Osteocyte (in vitro differentiated cells): ENCODE measurements at regions not wholly inside any gene's neighbourhood (a gene's known extent, or its start where the extent isn't known, plus 50 kb on each side); places are given as distances from the start of the nearest gene placed in this dataset.

Experiments
- DNase-seq: peaks from one replicate; pipeline ENCODE4 v3.0.0; 2021; ENCODE audit warnings: mixed read lengths; ENCODE audit not compliant: unreplicated experiment; ENCODE audit errors: extremely low spot score
- H3K27ac Mint-ChIP-seq: one replicate; pipeline ENCODE4 v1.8.0; 2021; ENCODE audit warnings: mild to moderate bottlenecking, mixed read lengths; ENCODE audit not compliant: unreplicated experiment
- H3K27me3 Mint-ChIP-seq: one replicate; pipeline ENCODE4 v1.8.0; 2021; ENCODE audit warnings: mixed read lengths; ENCODE audit not compliant: unreplicated experiment
- H3K36me3 Mint-ChIP-seq: one replicate; pipeline ENCODE4 v1.8.0; 2021; ENCODE audit warnings: mixed read lengths; ENCODE audit not compliant: unreplicated experiment
- H3K4me1 Mint-ChIP-seq: one replicate; pipeline ENCODE4 v1.8.0; 2021; ENCODE audit warnings: mixed read lengths; ENCODE audit not compliant: unreplicated experiment
- H3K4me3 Mint-ChIP-seq: one replicate; pipeline ENCODE4 v1.8.0; 2021; ENCODE audit warnings: mild to moderate bottlenecking, moderate library complexity, mixed read lengths; ENCODE audit not compliant: unreplicated experiment
- H3K9me3 Mint-ChIP-seq: one replicate; pipeline ENCODE4 v1.8.0; 2021; ENCODE audit warnings: mixed read lengths; ENCODE audit not compliant: unreplicated experiment
- CTCF ChIP-seq: fragments of 200-600 bp; sonication (generic); IDR thresholded peaks from 2 replicates; pipeline ENCODE4 v1.5.0; 2021; ENCODE audit warnings: antibody characterized with exemption, mild to moderate bottlenecking, moderate library complexity

- Mint-ChIP-seq H3K9me3 (no peaks in the 10 kb centered on the region), H3K27me3 (peaks cover 16% of the 10 kb centered on the region), H3K36me3 (no peaks in the 10 kb centered on the region), H3K4me1 (no peaks in the 10 kb centered on the region), H3K27ac (no peak overlapping the region), H3K4me3 (no peak overlapping the region)
- no peak for DNase-seq
- no peak for TF ChIP-seq CTCF
Measured at GRCh38 chr14:98962118-98962517, 309.9 kb downstream of the BCL11B start.

GRCh38 chr14:98963610-98964009 is 308.4 kb downstream of the BCL11B start:
- H3K27me3 Mint-ChIP-seq, result peaks cover 15% of the 10 kb centered on the region
- no peak overlapping the region for H3K4me3 Mint-ChIP-seq
- H3K36me3 Mint-ChIP-seq, result no peaks in the 10 kb centered on the region
- H3K4me1 Mint-ChIP-seq, result no peaks in the 10 kb centered on the region
- H3K27ac Mint-ChIP-seq, result no peak overlapping the region
- no peak for TF ChIP-seq CTCF
- no peaks in the 10 kb centered on the region for H3K9me3 Mint-ChIP-seq
- no peak for DNase-seq

GRCh38 chr14:98964171-98964570 is 307.8 kb downstream of the BCL11B start:
- TF ChIP-seq CTCF, result no peak
- Mint-ChIP-seq H3K27me3 (peaks cover 12% of the 10 kb centered on the region), H3K36me3 (no peaks in the 10 kb centered on the region), H3K27ac (no peak overlapping the region), H3K4me3 (no peak overlapping the region), H3K9me3 (no peaks in the 10 kb centered on the region), H3K4me1 (no peaks in the 10 kb centered on the region)
- DNase-seq, result no peak

GRCh38 chr14:98965076-98965475 is 306.9 kb downstream of the BCL11B start:
- Mint-ChIP-seq H3K4me3 (no peak overlapping the region), H3K27ac (no peak overlapping the region), H3K9me3 (no peaks in the 10 kb centered on the region), H3K36me3 (no peaks in the 10 kb centered on the region), H3K4me1 (no peaks in the 10 kb centered on the region), H3K27me3 (peaks cover 10% of the 10 kb centered on the region)
- no peak for TF ChIP-seq CTCF
- no peak for DNase-seq

- Mint-ChIP-seq H3K36me3 (no peaks in the 10 kb centered on the region), H3K4me3 (no peak overlapping the region), H3K9me3 (no peaks in the 10 kb centered on the region), H3K27me3 (peaks cover 13% of the 10 kb centered on the region), H3K4me1 (no peaks in the 10 kb centered on the region), H3K27ac (no peak overlapping the region)
- no peak for DNase-seq
- no peak for TF ChIP-seq CTCF
Measured at GRCh38 chr14:98966016-98966415, 306.0 kb downstream of the BCL11B start.
